Liver (tissue), 3 donors: ENCODE measurements at regions not wholly inside any gene's neighbourhood (a gene's known extent, or its start where the extent isn't known, plus 50 kb on each side); places are given as distances from the start of the nearest gene placed in this dataset.

Experiments
- ATF3 ChIP-seq: IDR thresholded peaks from 2 replicates; pipeline ENCODE4 v1.6.1; 2016; ENCODE audit warnings: antibody characterized with exemption
- CTCF ChIP-seq: fragments of 150-350 bp; IDR thresholded peaks from 2 replicates; pipeline ENCODE4 v1.5.1; 2017; ENCODE audit warnings: improper control_type of control experiment, low read depth, low read length; ENCODE audit not compliant: missing input control
- FOXA1 ChIP-seq: IDR thresholded peaks from 2 replicates; pipeline ENCODE4 v1.6.1; 2016; ENCODE audit warnings: antibody characterized with exemption
- GABPA ChIP-seq, 2 donors: IDR thresholded peaks in 1 of 2; conservative IDR thresholded peaks in 1 of 2; 2 replicates each; pipeline ENCODE4 v1.6.1; 2016; ENCODE audit warnings: antibody characterized with exemption in 2 of 2, mild to moderate bottlenecking in 1 of 2, moderate library complexity in 1 of 2
- JUND ChIP-seq, 2 donors: IDR thresholded peaks; 2 replicates each; pipeline ENCODE4 v1.6.1; 2016; ENCODE audit warnings: antibody characterized with exemption in 2 of 2
- MAX ChIP-seq: IDR thresholded peaks from 2 replicates; pipeline ENCODE4 v1.6.1; 2016; ENCODE audit warnings: antibody characterized with exemption
- RAD21 ChIP-seq, 2 donors: IDR thresholded peaks; 2 replicates each; pipeline ENCODE4 v1.6.1; 2016; ENCODE audit warnings: antibody characterized with exemption in 2 of 2, mild to moderate bottlenecking in 2 of 2
- REST ChIP-seq: IDR thresholded peaks from 2 replicates; pipeline ENCODE4 v1.6.1; 2016; ENCODE audit warnings: antibody characterized with exemption, mild to moderate bottlenecking
- SP1 ChIP-seq: IDR thresholded peaks from 2 replicates; pipeline ENCODE4 v1.6.1; 2018; ENCODE audit warnings: antibody characterized with exemption, mild to moderate bottlenecking
- TAF1 ChIP-seq: conservative IDR thresholded peaks from 2 replicates; pipeline ENCODE4 v1.6.1; 2016; ENCODE audit warnings: antibody characterized with exemption, mild to moderate bottlenecking
- YY1 ChIP-seq: IDR thresholded peaks from 2 replicates; pipeline ENCODE4 v1.6.1; 2016; ENCODE audit warnings: antibody characterized with exemption, mild to moderate bottlenecking
- donor health status: healthy.
- donor health status: healthy.

- TF ChIP-seq MAX (no peak), CTCF (no peak), SP1 (no peak), GABPA (IDR thresholded peaks at IDR 0.05 in 1 of 2, conservative IDR thresholded peaks at IDR 0.05 in 1 of 2) (no peak), YY1 (no peak), REST (no peak), TAF1 (no peak), RAD21 (IDR thresholded peaks at IDR 0.05) (no peak), FOXA1 (no peak), JUND (IDR thresholded peaks at IDR 0.05) (no peak), ATF3 (no peak)
Observed at GRCh38 chr4:120403296-120403695, 336.6 kb upstream of the MAD2L1 start.
